H1 (cell line): ENCODE measurements at regions not wholly inside any gene's neighbourhood (a gene's known extent, or its start where the extent isn't known, plus 50 kb on each side); places are given as distances from the start of the nearest gene placed in this dataset.
"Not testable (repeated sequence)": the region's sequence is repeated elsewhere in the genome, so short reads cannot be mapped to it uniquely, and the experiment has no call there.

Source experiments
- CTCF ChIA-PET: fragments of 300-600 bp; sonication (Branson Sonifier 250); formaldehyde crosslinking; loops from one replicate; lab custom pipeline; 2021; ENCODE audit not compliant: partially characterized antibody; lab: Charles Lee
- POLR2A ChIA-PET: fragments of 300-600 bp; sonication (Branson Sonifier 250); formaldehyde crosslinking; loops from one replicate; lab custom pipeline; 2021; ENCODE audit warnings: inconsistent platforms; ENCODE audit not compliant: partially characterized antibody; lab: Charles Lee
- DNase-seq, 2 experiments: peaks; one replicate each; pipeline versions ENCODE4 v3.0.0 to v3.0.0-alpha.2; 2010 to 2022; ENCODE audit warnings: low spot score in 2 of 2, low read depth in 1 of 2, mixed read lengths in 1 of 2
- FAIRE-seq: peaks from 2 replicates; lab custom pipeline; 2011; peaks lifted over from hg19 to GRCh38; lab: Jason Lieb, UNC
- H2AFZ ChIP-seq: 2 replicates; pipeline ENCODE4 v1.8.1; 2012; ENCODE audit warnings: low read length, inconsistent platforms
- H2AK5ac ChIP-seq: 2 replicates; pipeline ENCODE4 v1.6.1; 2013; ENCODE audit warnings: low read depth, low read length
- H2BK120ac ChIP-seq: replicated peaks from 2 replicates; pipeline ENCODE3; 2013; ENCODE audit warnings: low read depth, low read length, inconsistent platforms
- H2BK12ac ChIP-seq: 2 replicates; pipeline ENCODE4 v1.6.1; 2013; ENCODE audit warnings: low read depth, low read length
- H2BK15ac ChIP-seq: 2 replicates; pipeline ENCODE4 v1.6.1; 2013; ENCODE audit warnings: low read length
- H2BK20ac ChIP-seq: 2 replicates; pipeline ENCODE4 v1.6.1; 2013; ENCODE audit warnings: low read length
- H2BK5ac ChIP-seq: 2 replicates; pipeline ENCODE4 v1.6.1; 2013; ENCODE audit warnings: low read depth, low read length
- H3K14ac ChIP-seq: 2 replicates; pipeline ENCODE4 v1.6.1; 2013; ENCODE audit warnings: inconsistent platforms; ENCODE audit not compliant: insufficient read length
- H3K18ac ChIP-seq: 2 replicates; pipeline ENCODE4 v1.6.1; 2013; ENCODE audit warnings: low read length; ENCODE audit errors: extremely low read depth
- H3K23ac ChIP-seq: 2 replicates; pipeline ENCODE4 v1.6.1; 2013; ENCODE audit warnings: inconsistent platforms; ENCODE audit not compliant: insufficient read length
- H3K23me2 ChIP-seq: 2 replicates; pipeline ENCODE4 v1.6.1; 2013; ENCODE audit warnings: low read depth, low read length
- H3K27ac ChIP-seq: 2 replicates; pipeline ENCODE4 v1.6.1; 2011; ENCODE audit warnings: low read depth, low read length, inconsistent platforms
- H3K27me3 ChIP-seq, 4 experiments: replicated peaks in 1 of 4; 1 replicate in 1 of 4; 2 replicates in 3 of 4; pipeline versions ENCODE4 v1.6.1 to v1.8.1; 2011 to 2013; ENCODE audit warnings: low read length in 3 of 4, mild to moderate bottlenecking in 3 of 4, inconsistent platforms in 2 of 4, mixed read lengths in 2 of 4, moderate library complexity in 1 of 4; ENCODE audit not compliant: control insufficient read depth in 3 of 4, insufficient read depth in 3 of 4; ENCODE audit errors: extremely low read depth in 1 of 4
- H3K36me3 ChIP-seq, 4 experiments: 2 replicates each; pipeline versions ENCODE4 v1.6.1 to v1.8.1; 2011 to 2013; ENCODE audit warnings: mild to moderate bottlenecking in 4 of 4, low read length in 3 of 4, moderate library complexity in 2 of 4, control low read depth in 1 of 4, inconsistent platforms in 1 of 4; ENCODE audit not compliant: insufficient read depth in 4 of 4, control insufficient read depth in 2 of 4
- H3K4ac ChIP-seq: replicated peaks from 2 replicates; pipeline ENCODE3; 2013; ENCODE audit warnings: low read length, low read depth, mixed read lengths, inconsistent platforms; ENCODE audit not compliant: insufficient read length
- H3K4me1 ChIP-seq, 4 experiments: replicated peaks in 1 of 4; 1 replicate in 1 of 4; 2 replicates in 3 of 4; pipeline versions ENCODE4 v1.6.1 to v1.8.1; 2011 to 2013; ENCODE audit warnings: low read length in 3 of 4, inconsistent platforms in 2 of 4, mixed read lengths in 1 of 4; ENCODE audit not compliant: insufficient read depth in 4 of 4, control insufficient read depth in 3 of 4
- H3K4me2 ChIP-seq, 2 experiments: 2 replicates each; pipeline versions ENCODE4 v1.6.1 to v1.8.1; 2011 to 2013; ENCODE audit warnings: low read depth in 2 of 2, low read length in 2 of 2, control low read depth in 1 of 2, inconsistent platforms in 1 of 2, mild to moderate bottlenecking in 1 of 2; ENCODE audit not compliant: insufficient read depth in 1 of 2
- H3K4me3 ChIP-seq, 4 experiments: fragments of 200-600, 300-600 bp in 1 of 4; sonication (generic), shearing (Covaris generic), sonication (Bioruptor Twin) in 1 of 4; 2 replicates each; pipeline versions ENCODE4 v1.5.1 to v1.8.1; 2011 to 2016; ENCODE audit warnings: low read length in 4 of 4, low read depth in 3 of 4, control low read depth in 2 of 4, inconsistent platforms in 2 of 4, mild to moderate bottlenecking in 2 of 4, mixed read lengths in 1 of 4, moderate library complexity in 1 of 4; ENCODE audit not compliant: insufficient read depth in 2 of 4; ENCODE audit errors: extremely low read depth in 1 of 4
- H3K56ac ChIP-seq: replicated peaks from 2 replicates; pipeline ENCODE3; 2013; ENCODE audit warnings: low read depth, mild to moderate bottlenecking, mixed read lengths, low read length, inconsistent platforms; ENCODE audit not compliant: insufficient read length
- H3K79me1 ChIP-seq: 2 replicates; pipeline ENCODE4 v1.6.1; 2013; ENCODE audit warnings: low read depth, low read length, control low read depth
- H3K79me2 ChIP-seq, 2 experiments: 2 replicates each; pipeline versions ENCODE4 v1.6.1 to v1.8.1; 2012 to 2013; ENCODE audit warnings: low read length in 2 of 2, mild to moderate bottlenecking in 2 of 2, inconsistent platforms in 1 of 2; ENCODE audit not compliant: insufficient read depth in 2 of 2, control insufficient read depth in 1 of 2
- H3K9ac ChIP-seq, 4 experiments: replicated peaks in 1 of 4; 1 replicate in 1 of 4; 2 replicates in 3 of 4; pipeline versions ENCODE4 v1.6.1 to v1.8.1; 2011 to 2013; ENCODE audit warnings: low read depth in 3 of 4, low read length in 3 of 4, control low read depth in 2 of 4, mild to moderate bottlenecking in 2 of 4, moderate library complexity in 2 of 4, inconsistent platforms in 1 of 4; ENCODE audit errors: extremely low read depth in 1 of 4
- H3K9me3 ChIP-seq, 2 experiments: 2 replicates each; pipeline versions ENCODE4 v1.6.1 to v1.8.1; 2012 to 2013; ENCODE audit warnings: mild to moderate bottlenecking in 2 of 2, moderate library complexity in 2 of 2, control low read depth in 1 of 2, inconsistent platforms in 1 of 2, low read depth in 1 of 2, low read length in 1 of 2, mixed read lengths in 1 of 2; ENCODE audit not compliant: insufficient read depth in 2 of 2
- H4K20me1 ChIP-seq, 2 experiments: replicated peaks in 1 of 2; 2 replicates each; pipeline versions ENCODE3 to v1.8.1; 2011 to 2013; ENCODE audit warnings: inconsistent platforms in 2 of 2, low read length in 2 of 2, mild to moderate bottlenecking in 1 of 2; ENCODE audit not compliant: insufficient read depth in 2 of 2, control insufficient read depth in 1 of 2
- H4K5ac ChIP-seq: 2 replicates; pipeline ENCODE4 v1.6.1; 2013; ENCODE audit warnings: low read length, low read depth, mixed read lengths, inconsistent platforms; ENCODE audit not compliant: insufficient read length
- H4K8ac ChIP-seq: 2 replicates; pipeline ENCODE4 v1.8.0; 2013; ENCODE audit warnings: mild to moderate bottlenecking, moderate library complexity, low read length, inconsistent platforms; ENCODE audit not compliant: insufficient read depth; ENCODE audit errors: extremely low read depth
- H4K91ac ChIP-seq: replicated peaks from 2 replicates; pipeline ENCODE3; 2013; ENCODE audit warnings: low read length, mixed read lengths, inconsistent platforms; ENCODE audit not compliant: insufficient read length
- WGBS, 2 experiments: shearing (Covaris generic) in 1 of 2; methylation state at CpG; one replicate each; pipeline versions ENCODE4 v1.1.6 to v1.1.7; 2013 to 2015; ENCODE audit warnings: low lambda C conversion rate in 2 of 2, mixed read lengths in 2 of 2, inconsistent platforms in 1 of 2, low coverage in 1 of 2, missing lambda C conversion rate in 1 of 2; ENCODE audit not compliant: insufficient replicate concordance in 2 of 2, insufficient coverage in 1 of 2, insufficient read length in 1 of 2; ENCODE audit errors: extremely low coverage in 1 of 2, missing lambda C conversion rate in 1 of 2; 5-methylcytosine and 5-hydroxymethylcytosine counted together

DNA sequence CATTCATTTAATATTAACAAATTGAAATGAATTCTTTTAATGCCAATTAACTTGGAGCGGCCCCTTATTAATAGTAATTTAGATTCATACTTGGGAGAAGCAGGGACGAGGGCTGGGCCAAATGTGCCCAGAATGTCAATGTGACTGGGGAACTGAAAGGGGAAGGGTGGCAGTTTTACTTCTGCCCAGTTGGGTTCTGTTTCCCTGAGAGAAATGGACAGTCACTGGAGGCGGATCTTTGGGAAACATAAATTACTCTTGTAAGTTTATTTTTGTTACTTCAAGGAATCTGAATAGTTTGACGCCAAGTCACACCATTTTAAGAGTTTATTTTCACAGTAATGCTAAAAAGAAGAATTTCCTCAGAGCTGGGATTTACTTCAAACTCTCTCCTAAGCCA is 432.1 kb downstream of the CNTNAP3B start:
- FAIRE-seq, H3K4me1 ChIP-seq, DNase-seq, H3K18ac ChIP-seq, H3K9me3 ChIP-seq, H3K23ac ChIP-seq, H4K20me1 ChIP-seq, H3K23me2 ChIP-seq, H3K9ac ChIP-seq, H2BK5ac ChIP-seq, H2BK120ac ChIP-seq, H2AK5ac ChIP-seq, H2BK20ac ChIP-seq, H3K36me3 ChIP-seq, CTCF ChIA-PET, H2BK15ac ChIP-seq, H4K91ac ChIP-seq, H4K5ac ChIP-seq, H3K4ac ChIP-seq, H4K8ac ChIP-seq, H2AFZ ChIP-seq, H3K27ac ChIP-seq, H3K79me1 ChIP-seq, POLR2A ChIA-PET, H3K27me3 ChIP-seq, H3K4me2 ChIP-seq, H3K56ac ChIP-seq, H3K79me2 ChIP-seq, H2BK12ac ChIP-seq, H3K14ac ChIP-seq, H3K4me3 ChIP-seq: not testable (repeated sequence)
- 87% methylated on average over 2 of the region's 4 CpGs; no CpG with 5 or more reads in 1 of the 2 experiments for WGBS, 2 experiments

GRCh38 chr9:41679312-41679711 is 449.9 kb downstream of the CNTNAP3B start:
- H3K23ac ChIP-seq, H2AFZ ChIP-seq, H3K4ac ChIP-seq, H3K56ac ChIP-seq, H3K4me1 ChIP-seq, H4K5ac ChIP-seq, H3K4me3 ChIP-seq, H2BK15ac ChIP-seq, H2BK12ac ChIP-seq, H3K9me3 ChIP-seq, DNase-seq, H2AK5ac ChIP-seq, H3K79me1 ChIP-seq, H3K4me2 ChIP-seq, H3K14ac ChIP-seq, H3K23me2 ChIP-seq, H2BK120ac ChIP-seq, CTCF ChIA-PET, H3K27me3 ChIP-seq, H3K79me2 ChIP-seq, FAIRE-seq, H3K27ac ChIP-seq, H4K20me1 ChIP-seq, H4K91ac ChIP-seq, H2BK5ac ChIP-seq, H3K9ac ChIP-seq, H4K8ac ChIP-seq, H3K18ac ChIP-seq, POLR2A ChIA-PET, H2BK20ac ChIP-seq, H3K36me3 ChIP-seq: not testable (repeated sequence)
- WGBS, 2 experiments: no CpG with 5 or more reads among the region's 23 CpGs
